HG03571 (cell line): ENCODE measurements at regions not wholly inside any gene's neighbourhood (a gene's known extent, or its start where the extent isn't known, plus 50 kb on each side); places are given as distances from the start of the nearest gene placed in this dataset.

ENCODE experiments used
- ATAC-seq: cut with Tn5 transposase; IDR thresholded peaks from one replicate; pipeline ENCODE4 v1.9.1; 2021; ENCODE audit not compliant: unreplicated experiment

DNA sequence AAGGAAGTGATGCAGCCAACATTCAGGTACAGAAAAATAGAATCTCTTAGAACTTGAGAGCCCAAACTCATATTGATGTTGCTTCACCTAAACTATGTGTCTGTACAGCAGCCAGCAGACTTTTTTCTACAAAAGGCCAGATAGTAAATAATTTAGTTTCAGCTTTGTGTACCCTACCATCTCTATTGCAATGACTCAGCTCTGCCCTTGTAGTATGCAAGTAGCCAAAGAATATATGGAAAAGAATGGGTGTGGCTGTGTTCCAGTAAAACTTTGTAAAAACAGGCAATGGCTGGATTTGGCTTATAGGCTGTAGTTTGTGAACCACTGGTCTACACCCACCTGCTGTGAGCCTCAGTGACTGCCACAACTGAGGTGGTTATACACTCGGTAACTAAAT, 392.5 kb upstream of the RARB start:
- ATAC-seq = no peak

DNA sequence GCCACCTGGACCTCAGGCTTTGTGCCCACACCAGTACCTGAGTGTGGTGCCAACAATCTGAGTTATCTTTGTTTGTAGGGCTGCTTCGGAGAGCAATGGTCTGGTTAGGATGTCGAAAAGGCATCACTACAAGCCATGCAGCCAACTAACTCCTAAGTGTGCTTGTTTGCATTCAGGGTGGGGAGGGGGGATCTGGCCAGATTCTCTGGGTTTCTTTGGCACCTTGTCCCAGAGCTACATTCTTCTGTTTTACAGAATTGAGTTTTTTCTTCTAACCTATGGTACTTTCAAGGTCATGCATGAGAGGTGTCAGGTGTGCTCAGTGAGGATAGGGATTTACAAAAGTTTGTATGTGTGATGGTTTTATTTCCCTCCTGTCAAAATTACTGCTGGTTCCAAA, 391.4 kb upstream of the RARB start:
- ATAC-seq = no peak

DNA sequence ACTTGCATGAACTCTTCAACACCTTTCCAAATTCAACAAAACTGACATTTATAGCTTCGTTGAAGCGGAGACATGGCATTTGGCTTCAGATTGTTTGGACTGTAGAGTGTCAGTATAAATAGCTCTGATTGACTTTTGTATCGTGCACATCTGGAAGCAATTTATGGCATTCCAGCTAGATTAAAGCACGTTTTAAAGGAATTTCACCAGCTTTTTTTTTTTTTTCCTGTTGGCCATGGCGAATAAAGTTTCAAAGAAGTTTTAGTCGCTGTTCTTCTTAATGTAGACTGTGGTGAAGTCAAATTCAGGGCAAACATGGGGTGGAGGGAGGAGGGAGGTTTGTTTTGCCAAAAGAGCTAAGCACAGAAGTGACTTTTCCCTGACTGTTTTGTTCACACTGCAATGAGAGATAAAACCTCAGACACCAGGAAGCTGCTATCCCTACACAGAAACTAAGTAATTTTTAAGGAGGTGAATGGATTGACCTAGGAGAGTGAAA, 391.0 kb upstream of the RARB start:
- no peak for ATAC-seq

DNA sequence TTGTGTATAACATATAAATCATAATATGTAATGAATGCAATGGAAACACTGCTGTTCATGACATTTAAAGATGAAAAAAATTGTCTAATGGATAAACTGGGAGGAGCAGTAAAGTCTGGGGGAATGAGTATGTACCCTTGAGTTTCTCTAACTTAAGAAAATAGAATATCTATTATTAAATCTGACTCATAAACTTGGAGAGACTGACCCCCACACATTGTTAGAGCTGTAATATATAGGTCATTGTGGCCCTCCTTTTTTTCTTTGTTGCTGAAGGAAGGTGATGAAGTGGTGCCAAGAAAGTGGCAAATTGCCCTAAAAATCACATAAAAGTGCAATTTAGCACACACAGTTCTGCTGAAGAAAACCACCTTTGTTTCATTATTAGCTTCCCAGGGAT, 389.8 kb upstream of the RARB start:
- no peak for ATAC-seq

DNA sequence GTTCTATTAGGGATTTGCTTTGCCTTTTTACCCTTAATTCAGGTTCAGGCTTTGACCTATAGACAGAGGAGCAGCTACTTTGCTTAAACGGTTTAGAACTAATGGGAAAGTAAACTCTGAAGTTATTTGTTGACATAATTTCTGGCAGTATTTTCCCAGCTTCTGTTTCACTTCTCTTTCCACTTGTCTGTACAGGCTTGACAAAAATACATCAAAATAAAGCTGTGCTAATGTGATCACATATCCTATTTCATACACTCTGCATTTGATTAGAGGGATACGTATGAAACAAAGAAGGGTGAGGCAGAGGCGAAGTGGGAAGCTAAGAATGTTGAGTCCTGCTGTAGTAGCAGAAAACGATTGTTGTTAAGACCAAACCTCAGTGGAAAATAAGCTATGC, 389.1 kb upstream of the RARB start:
- no peak for ATAC-seq

DNA sequence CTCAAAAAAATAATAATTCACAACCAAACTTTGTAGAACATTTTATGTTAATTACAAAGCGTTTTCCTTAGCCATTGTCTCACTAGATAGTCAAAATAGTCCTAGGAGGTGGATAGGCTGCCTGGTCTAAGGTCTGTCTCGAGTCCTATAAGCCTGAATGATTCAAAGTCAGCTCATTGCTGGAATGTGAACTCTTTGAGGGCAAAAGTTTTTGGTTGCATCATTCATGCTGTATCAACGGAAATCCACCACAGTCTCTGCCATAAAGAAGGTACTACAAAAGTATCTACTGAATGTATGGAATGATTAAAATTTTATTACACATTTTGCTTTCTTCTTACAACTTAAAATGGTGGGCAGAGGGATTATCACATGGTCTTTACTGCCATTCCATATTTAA, 387.3 kb upstream of the RARB start:
- no peak for ATAC-seq

DNA sequence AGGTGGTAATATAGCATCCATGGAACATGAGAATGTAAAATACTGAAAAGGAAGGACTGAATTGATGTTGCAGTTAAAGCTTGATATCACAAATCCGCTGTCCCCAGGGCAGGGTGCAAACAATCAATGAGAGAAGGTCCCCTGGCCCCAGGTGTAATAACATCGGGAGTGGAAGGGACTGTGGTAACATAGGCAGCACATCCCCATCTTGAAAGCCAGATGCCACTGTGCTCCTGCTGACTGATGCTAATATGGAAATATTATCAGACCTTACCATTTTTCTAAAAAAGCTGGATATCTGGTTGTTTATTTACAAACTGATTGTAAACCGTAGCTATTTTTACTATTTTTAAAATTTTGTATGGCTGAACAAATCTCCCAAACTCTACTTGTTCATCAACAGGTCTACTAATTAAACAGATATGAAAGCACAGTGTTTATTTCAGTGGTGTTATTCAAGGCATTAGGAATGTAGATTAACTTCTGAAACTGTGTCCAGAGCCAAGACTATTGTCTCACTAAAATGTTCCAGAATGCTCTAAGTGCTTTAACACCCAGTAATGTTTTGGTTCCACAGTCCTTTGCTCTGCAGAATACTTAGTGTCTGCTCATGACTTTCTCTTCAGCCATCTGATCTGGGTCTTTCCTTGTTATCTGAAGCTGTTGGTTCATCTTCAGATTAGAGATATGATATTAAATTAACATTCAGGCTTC, 386.0 kb upstream of the RARB start:
- no peak for ATAC-seq

DNA sequence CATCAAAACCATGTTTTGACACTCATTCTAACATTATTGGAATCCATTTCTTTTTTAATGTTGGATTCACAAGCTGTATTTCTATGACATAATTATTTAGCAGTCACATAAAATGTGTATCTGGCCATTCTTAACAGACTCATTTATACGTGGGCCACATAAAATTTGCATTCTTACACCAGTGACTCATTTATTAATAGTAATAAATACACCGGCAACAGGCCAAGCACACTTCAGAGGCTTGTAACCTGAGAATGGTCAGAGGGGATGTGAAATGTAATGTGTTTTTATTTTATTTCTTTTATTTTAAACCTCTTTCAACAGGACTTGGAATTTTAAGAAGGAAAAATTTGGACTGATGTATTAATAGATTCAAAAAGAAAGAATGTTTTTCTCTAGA, 384.9 kb upstream of the RARB start:
- no peak for ATAC-seq

DNA sequence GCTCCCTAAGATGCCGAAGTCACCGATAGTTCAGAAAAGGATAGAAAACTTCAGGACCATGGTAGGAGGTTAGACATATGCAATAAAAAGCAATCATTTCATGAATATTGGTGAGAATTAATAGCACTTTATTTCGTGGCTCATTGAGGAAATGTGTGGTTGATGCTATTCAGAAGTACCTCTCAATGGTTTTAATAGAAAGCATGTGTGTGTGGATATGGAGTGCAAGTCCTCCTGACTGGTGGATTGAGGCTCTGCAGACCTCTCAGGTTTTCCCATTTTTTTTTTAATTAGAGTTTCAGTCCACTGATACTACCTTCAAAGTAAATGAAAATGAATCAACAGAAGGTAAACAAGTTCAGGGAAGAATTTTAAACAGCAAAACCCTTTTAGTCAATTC, 384.3 kb upstream of the RARB start:
- no peak for ATAC-seq

DNA sequence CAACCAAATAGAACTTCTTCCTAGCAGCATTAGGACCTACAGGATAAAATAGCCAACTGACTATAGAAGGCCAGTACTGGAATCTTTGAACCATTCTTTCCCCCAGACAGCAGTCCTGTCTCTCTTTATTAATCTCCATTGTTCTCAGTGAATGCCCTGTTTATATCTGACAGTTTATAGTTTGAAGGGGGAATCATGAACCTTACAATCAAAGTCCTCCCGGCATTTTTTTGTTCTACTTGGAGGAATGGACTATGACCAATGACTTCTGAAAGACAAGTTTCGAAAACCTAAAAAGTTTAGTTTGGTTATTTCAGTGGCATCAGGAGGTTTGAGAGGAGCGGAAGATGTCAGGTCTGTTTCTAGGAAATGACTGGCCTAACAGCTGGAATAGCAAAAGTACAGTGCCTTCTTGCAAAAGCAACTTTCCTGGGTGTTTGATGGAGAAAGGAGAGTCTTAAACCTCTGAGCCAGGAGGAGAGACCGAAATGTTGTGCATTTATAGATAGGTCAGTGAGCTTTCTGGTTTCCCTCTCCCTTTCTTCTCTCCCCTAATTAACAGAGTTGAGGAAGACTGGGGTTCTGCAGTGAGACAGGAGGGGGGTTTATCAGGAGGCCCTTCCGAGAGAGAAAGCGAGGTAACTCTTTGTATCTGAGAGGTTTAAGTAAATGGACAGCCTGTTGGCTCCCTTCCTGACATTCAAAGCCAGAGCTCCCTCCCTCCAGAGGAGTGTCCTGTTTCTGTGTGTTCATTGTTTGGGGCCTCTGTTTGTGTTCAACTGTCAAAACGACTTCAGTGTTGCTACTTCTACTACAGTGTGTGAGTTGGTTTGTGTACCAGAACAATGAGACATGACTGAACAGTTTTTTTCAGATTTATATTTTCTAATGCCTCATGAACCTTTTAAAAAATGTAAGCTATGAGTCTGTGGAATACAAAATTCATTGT, 383.0 kb upstream of the RARB start:
- no peak for ATAC-seq

DNA sequence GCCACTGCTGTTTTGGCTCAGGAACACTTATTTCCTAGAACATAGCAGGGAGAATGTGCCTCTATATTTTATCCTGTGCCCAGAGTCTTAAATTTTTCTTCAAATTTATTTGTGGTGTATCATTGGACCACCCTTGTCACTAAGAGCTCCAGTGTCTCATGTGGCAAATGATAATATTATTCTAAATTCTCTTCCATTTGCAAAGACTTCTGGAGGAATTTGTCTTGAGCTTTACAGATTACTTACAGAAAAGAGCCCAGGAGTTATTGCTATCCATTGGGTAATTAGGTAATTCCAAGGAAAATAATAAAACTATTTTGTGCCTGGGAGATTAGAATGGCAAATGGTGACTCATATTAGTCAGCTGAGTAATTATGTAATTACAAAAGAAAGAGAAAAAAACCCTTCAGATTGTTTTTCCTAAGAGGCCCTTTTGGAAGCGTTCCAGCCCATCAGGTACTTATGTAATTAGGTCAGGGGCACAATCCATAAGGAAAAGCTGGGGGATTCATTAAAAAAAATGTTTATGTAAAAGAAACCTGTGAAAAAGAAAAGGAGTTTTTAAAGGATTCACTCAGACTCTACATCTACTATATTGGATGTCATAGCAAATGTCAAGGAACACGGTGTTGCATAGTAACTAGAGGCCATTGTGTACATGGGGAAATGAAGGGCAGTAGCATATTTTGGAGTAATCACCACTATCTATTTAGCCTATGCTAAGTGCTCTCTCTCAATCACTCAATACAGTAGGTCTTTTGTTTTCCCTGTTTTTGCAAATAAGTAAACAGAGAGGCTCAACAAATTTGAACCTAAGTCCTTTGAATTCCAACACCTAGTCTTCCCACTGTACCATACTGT, 380.9 kb upstream of the RARB start:
- ATAC-seq = no peak

DNA sequence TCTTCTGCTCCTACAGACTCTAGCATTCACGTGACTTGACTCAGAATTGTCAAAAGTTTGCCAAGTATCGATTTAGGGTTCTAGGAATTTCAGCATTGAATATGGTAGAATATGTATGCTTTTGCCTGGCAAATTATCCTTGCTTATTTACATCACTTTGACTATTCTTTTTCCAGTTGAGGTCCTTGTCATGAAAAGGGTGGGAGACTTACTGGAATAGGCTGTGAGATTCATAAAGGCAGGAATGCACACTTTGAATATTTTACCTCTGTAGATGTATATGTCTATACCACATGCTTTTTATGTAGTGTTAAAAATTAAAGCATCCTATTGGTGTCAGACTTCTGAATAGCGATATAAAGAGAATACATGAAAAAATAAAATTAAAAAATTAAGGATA, 378.8 kb upstream of the RARB start:
- no peak for ATAC-seq

DNA sequence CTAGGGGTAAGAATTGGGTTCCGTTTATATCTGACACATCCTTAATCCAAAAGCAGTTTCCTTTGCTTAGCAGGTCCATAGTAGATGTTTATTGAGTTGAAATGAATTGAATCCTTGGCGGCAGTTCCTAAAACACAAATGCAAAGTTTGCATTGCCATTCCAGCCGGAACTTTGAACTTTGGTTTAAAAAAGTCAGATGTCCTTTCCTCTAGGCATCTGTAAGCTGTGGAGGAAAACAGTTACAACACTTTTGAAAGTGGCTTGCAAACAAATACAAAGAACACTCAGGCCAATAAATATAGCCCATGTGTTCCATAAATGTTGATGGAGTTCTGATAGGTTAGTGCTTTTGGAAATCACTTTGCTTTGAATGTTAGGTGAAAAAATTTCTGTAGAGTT, 374.7 kb upstream of the RARB start:
- ATAC-seq = no peak

DNA sequence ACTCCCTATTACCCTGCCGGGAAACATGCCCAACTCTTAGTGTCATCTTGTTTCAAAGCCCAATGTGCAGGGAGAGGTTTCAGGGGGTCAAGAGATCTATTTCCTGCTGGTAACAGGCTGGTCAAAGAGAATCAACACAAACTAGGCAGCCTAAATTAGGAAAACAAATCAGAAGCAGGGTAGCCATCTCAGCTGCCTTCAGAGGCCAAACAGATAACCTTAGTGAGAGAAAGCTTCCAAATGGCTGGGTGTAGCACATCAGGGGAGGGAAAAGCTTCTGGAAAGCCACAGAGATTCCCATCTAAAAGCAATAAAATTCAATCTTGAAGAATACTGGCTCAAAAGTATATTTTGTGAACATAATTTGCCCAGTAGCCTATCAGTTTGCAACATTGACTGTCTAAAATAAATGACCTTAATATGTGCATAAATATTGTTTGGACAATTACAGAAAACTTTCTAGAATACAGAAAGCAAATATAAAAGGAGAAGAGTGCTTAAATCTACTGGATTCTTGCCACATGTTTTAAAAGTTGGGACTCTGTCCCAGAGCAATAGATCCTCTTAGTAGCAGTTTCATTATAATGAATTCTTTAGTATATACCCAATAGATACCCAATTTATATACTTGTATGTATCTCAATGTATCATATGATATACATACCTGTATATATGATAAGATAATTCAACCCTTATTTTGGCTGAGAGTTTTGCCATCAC, 371.9 kb upstream of the RARB start:
- no peak for ATAC-seq

DNA sequence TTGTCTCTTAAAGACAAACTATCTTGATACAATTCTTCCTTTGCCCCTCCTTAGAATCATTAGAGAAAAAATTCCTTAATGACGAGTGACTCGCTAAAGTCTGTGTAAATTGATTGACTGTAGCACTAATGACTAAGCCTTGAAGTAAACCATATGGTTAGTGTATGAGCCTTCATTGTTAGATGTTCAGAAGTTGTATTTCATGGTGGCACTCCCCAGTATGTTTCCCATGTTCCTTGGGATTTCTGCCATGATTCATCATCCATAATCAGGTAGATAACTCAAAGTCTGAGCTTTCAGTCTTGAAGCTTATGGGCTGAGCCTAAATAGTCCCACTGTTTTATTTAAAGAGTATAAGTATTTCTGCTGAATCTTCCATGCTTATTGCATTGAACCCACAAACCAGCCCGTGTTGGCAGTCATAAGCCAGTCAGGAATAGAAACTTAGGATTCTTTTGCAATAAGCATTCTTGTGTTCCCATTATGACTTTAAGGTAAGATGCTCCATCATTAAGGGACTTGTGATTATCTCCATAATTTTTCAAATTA, 371.2 kb upstream of the RARB start:
- no peak for ATAC-seq

DNA sequence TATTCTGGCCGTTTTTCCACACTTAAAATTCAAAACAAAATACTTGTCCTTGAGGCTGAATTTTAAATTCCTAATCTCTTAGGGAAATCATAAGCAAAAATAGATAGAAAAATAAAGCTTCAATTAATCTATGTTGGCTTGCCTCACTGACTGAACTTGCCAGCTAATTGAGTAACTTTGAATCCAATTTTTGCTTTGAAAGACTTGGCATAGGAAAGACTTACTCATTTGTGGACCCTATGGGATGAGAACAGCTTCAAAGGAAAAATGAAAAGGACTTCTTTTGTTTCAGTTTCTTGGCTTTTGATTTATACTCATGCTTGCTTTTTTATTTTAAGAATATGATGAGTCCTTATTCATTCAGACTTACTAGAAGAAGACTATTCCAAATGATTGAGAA, 370.7 kb upstream of the RARB start:
- ATAC-seq = no peak

DNA sequence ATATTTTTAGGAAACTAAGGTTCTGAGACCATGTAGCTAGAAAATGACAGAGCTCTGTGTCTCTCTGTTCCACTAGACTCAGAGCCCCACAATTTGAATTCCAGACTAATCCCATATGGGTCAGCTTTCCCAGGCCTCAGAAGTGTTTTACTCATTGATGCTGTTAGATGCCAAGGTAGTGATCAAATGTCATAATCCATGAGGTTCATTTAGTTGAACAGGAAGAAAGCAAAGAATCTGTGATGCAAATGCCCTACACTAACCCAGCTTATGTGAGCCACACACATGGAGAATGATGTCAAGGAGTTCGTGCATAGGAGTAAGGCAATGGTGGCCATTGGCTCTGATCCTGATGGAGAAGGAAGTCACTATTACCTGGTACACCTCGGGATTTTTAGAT, 363.4 kb upstream of the RARB start:
- ATAC-seq = no peak

DNA sequence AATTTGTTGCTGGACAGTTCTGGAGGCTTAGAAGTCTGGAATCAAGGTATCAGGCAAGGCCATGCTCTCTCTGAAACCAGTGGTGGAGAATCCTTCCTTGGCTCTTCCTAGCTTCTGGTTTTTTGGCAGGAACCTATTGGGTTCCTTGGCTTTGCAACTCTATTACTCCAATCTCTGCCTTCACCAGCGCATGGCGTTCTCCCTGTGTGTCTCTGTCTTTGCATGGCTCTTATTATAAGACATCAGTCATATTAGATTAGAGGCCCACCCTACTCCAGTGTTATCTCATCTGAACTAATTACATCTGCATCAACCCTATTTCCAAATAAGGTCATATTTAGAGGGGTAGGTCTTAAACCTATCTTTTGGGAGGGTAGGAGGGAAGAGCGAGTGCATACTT, 358.1 kb upstream of the RARB start:
- no peak for ATAC-seq

DNA sequence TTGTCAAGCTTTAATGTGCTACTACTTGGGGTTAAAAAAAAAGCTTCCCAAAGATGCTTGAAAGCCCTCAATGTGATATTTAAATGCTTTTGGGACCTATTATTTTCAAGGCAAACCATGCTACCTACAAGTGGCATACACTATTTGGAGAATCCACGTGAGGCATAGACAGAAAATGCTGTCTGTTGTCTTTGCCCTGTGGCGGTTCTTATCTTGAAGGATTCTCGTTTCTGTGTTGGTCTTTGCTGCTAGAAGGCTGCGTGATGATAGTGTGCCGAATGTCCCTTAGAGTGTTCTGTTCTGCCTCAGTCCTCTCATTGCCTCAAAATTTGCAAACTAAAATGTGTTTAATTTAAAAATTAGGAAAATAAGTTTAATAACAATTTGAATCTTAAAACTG, 356.2 kb upstream of the RARB start:
- no peak for ATAC-seq

DNA sequence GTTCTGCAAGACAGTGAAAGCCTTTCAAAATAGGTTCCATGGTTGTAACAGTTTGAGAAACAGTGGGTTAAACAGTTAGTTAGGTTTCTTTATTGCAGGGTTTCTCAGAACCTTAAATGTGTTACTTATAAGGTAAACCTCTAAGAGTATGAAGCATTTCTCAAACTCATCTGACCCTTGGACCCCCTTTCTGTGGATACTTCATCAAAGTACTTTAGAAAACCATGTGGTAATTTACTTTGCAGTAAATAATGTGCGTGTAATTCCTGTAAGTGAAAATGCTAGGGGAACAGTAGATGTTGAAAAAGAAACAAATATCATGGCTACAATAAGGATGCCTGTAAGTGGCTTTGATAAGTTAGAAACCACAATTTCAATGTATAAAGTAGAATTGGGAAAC, 354.6 kb upstream of the RARB start:
- ATAC-seq = no peak
